Ramos (cell line): ENCODE measurements at regions not wholly inside any gene's neighbourhood (a gene's known extent, or its start where the extent isn't known, plus 50 kb on each side); places are given as distances from the start of the nearest gene placed in this dataset.

Experiments used
- in situ Hi-C: fragments of 300-500 bp; cut with MboI; formaldehyde crosslinking; loops from one replicate; pipeline ENCODE4 v1.14.3; 2022; ENCODE audit warnings: low sequenced_read_pairs; ENCODE audit not compliant: unreplicated experiment

- in situ Hi-C loops, result no loop called here
Measured at GRCh38 chr4:14771094-14771493, 231.2 kb upstream of the CPEB2 start.

GRCh38 chr4:14771504-14772175, 230.6 kb upstream of the CPEB2 start:
- in situ Hi-C loops, result no loop called here

GRCh38 chr4:14772388-14772787, 229.9 kb upstream of the CPEB2 start:
- in situ Hi-C loops, result no loop called here

- in situ Hi-C loops, result loop anchor here (25.0 kb wide), 1 partner anchor 1121 kb away; no protein-coding TSS in a partner anchor
Measured at GRCh38 chr4:14783011-14783877, 219.0 kb upstream of the CPEB2 start.

- in situ Hi-C loops, result loop anchor here (25.0 kb wide), 1 partner anchor 1125 kb away; no protein-coding TSS in a partner anchor
Measured at GRCh38 chr4:14787221-14787620, 215.1 kb upstream of the CPEB2 start.

GRCh38 chr4:14787894-14788293, 214.4 kb upstream of the CPEB2 start:
- in situ Hi-C loops, result loop anchor here (25.0 kb wide), 1 partner anchor 1126 kb away; no protein-coding TSS in a partner anchor

DNA sequence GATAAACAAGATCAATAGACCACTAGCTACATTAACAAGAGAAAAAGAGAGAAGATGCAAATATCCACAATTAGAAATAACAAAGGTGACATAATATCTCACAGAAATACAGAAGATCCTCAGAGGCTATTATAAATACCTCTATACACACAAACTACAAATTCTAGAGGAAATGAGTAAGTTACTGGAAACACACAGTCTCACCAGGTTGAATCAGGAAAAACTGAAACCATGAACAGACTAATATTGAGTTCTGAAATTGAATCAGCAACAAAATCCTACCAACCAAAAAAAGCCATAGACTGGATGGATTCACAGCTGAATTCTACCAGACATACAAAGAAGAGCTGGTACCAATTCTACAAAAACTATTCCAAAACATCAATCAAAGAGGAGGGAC, 211.8 kb upstream of the CPEB2 start:
- in situ Hi-C loops, result loop anchor here (25.0 kb wide), 1 partner anchor 1128 kb away; no protein-coding TSS in a partner anchor

GRCh38 chr4:14792702-14793227, 209.5 kb upstream of the CPEB2 start:
- in situ Hi-C loops, result loop anchor here (25.0 kb wide), 1 partner anchor 1130 kb away; no protein-coding TSS in a partner anchor

DNA sequence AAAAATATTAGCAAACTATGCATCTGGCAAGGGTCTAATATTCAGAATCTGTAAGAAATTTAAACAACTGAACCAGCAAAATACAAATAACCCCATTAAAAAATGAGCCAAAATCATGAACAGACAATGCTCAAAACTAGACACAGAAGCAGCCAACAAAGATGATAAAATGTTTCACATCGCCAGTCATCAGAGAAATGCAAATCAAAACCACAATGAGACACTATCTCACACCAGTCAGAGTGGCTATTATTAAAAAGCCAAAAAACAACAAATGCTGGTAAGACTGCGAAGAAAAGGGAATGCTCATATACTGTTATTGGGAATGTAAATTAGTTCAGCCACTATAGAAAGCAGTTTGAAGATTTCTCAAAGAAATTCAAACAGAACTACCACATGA, 201.3 kb upstream of the CPEB2 start:
- in situ Hi-C loops, result no loop called here

DNA sequence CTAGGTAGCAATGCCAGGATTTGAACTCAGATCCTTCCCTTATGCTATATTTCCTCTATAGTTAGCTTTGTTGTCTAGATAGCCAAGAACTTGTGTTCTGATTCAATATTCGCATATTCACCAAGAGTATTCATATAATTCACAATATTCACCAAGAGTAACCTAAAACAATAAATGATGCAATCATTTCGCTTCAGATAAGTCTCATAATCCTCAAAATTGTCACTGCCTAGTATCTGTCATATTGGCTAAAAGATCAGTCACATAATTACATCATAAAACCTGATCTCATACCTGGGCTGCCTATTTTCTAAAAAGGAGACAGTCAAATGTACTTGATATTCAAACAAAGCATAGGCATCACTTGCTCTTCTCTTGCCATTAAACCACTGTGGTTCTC, 199.7 kb upstream of the CPEB2 start:
- in situ Hi-C loops, result no loop called here

DNA sequence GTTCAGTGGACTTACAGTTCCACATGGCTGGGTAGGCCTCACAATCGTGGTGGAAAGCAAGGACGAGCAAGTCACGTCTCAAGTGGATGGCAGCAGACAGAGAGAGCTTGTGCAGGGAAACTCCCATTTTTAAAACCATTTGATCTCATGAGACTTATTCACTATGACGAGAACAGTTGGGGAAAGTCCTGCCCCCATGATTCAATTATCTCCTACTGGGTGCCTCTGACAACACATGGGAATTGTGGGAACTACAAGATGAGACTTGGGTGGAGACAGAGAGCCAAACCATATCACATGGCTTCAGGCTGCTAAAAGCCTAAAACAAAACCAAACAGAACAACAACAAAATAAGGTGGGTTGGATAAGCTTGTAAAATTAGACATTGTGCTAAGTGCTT, 194.4 kb upstream of the CPEB2 start:
- in situ Hi-C loops, result no loop called here

- in situ Hi-C loops, result no loop called here
Measured at GRCh38 chr4:14809203-14809602, 193.1 kb upstream of the CPEB2 start.

GRCh38 chr4:14810121-14810520, 192.2 kb upstream of the CPEB2 start:
- in situ Hi-C loops, result no loop called here

DNA sequence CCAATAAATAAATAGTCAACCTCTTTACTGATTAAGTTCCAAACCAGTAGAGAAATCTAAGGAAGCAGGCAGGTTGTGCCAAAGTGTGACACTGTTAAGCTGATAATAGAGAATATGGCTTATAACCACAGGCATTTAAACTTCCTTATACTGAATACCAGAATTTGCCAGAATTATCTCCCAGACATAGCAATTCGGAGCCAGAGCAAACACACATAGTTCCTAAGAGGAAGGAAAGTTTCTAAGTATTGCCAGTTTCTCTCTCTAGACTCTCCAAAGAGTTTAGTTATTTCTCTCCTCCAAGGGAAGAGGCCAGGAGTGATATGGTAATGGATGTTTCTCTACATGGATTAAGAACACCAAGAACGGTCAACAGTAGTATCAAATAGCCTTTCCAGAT, 191.7 kb upstream of the CPEB2 start:
- in situ Hi-C loops, result no loop called here

- in situ Hi-C loops, result no loop called here
Measured at GRCh38 chr4:14812101-14812500, 190.2 kb upstream of the CPEB2 start.

DNA sequence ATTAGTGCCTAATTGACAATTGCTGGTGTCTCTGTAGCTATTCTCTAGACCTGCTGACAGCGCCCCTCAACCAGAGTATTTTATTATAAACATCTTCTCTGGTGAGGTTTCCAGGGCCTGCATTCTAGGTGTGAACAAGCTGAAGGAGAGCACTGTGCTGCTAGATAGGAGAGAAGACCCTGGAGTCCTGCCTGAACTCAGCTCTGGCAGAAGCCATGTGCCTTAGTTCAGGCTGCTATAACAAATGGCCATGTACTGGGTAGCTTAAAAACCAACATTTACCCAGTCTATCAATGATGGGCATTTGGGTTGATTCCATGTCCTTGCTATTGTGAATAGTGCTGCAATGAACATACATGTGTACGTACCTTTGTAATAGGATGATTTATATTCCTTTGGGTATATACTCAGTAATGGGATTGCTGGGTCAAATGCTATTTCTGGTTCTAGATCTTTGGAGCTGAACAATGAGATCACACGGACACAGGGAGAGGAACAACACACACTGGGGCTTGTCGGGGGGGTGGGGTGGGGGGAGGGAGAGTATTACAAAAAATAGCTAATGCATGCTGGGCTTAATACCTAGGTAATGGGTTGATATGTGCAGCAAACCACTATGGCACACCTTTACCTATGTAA, 185.5 kb upstream of the CPEB2 start:
- in situ Hi-C loops, result no loop called here

DNA sequence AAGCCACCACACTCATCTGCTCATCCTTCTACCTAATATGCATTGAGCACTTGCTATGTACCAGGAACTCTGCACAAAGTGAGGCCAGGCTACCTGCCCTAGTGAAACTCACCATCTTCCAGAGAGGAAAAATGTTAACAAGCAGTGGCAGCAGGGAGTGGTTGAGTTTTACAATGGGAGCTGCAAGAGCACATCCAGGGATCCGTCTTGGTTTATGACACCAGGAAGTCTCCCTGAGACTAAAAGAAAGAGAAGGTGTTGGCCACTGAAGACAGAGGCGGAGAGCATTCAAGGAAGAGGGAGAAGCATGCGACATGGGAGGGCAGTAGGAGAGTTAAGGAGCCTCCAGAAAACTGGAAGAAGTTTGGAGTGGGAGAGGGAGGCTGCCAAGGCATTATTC, 178.1 kb upstream of the CPEB2 start:
- in situ Hi-C loops, result no loop called here

- in situ Hi-C loops, result no loop called here
Measured at GRCh38 chr4:14827111-14827510, 175.2 kb upstream of the CPEB2 start.

DNA sequence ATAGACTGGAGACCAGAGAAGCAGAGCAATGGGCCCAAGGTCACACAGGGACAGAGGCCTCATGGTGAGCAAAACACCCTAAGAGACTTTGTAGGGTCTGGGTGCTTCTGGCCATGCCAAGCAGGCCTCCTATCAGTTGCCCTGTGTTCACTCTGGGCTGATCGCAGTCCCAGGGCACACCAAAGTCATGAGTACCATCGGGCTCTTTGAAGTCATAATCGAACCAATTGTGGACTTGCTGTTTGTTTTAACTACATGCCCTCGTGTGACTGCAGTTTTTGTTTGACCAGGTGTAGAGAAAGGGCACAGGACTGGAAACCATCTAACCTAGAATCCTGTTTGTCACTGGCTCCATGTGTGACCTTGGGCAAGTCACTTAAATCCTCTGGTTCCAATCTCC, 172.5 kb upstream of the CPEB2 start:
- in situ Hi-C loops, result no loop called here

GRCh38 chr4:14831416-14831815, 170.9 kb upstream of the CPEB2 start:
- in situ Hi-C loops, result no loop called here

GRCh38 chr4:14833053-14833452, 169.2 kb upstream of the CPEB2 start:
- in situ Hi-C loops, result no loop called here
